ENCODE measurements at regions not wholly inside any gene's neighbourhood (a gene's known extent, or its start where the extent isn't known, plus 50 kb on each side); places are given as distances from the start of the nearest gene placed in this dataset.

GRCh38 chr9:3696368-3696767 is 170.6 kb upstream of the RFX3 start:
- 43% methylated on average over 2 of the region's 2 CpGs for WGBS
- DNase-seq (no peak), ATAC-seq (no peak)
- H3K4me1 ChIP-seq (ENCODE audit: control insufficient read depth, insufficient read depth, low read length), result no peaks in the 10 kb centered on the region
- H3K27me3 ChIP-seq (ENCODE audit: control insufficient read depth, insufficient read depth), result no peaks in the 10 kb centered on the region
- H3K9me3 ChIP-seq (ENCODE audit: control insufficient read depth, low read length), result no peaks in the 10 kb centered on the region
- no peak overlapping the region for H3K4me3 ChIP-seq (ENCODE audit: low read length)
- H3K27ac ChIP-seq (ENCODE audit: low read length), result no peak overlapping the region
- intact Hi-C loops (cut with DNase I), result no loop called here

GRCh38 chr9:3692606-3693005 is 166.8 kb upstream of the RFX3 start:
- WGBS, result 94% methylated on average over 1 of the region's 1 CpG
- H3K27ac ChIP-seq (ENCODE audit: low read length), result no peak overlapping the region
- intact Hi-C loops (cut with DNase I), result no loop called here

GRCh38 chr9:3689555-3689954 is 163.8 kb upstream of the RFX3 start:
- Histone ChIP-seq H3K27me3 (ENCODE audit: control insufficient read depth, insufficient read depth) (no peaks in the 10 kb centered on the region), H3K27ac (ENCODE audit: low read length) (no peak overlapping the region), H3K4me3 (ENCODE audit: low read length) (no peak overlapping the region), H3K9me3 (ENCODE audit: control insufficient read depth, low read length) (no peaks in the 10 kb centered on the region), H3K4me1 (ENCODE audit: control insufficient read depth, insufficient read depth, low read length) (no peaks in the 10 kb centered on the region)
- intact Hi-C loops (cut with DNase I), result no loop called here
- ATAC-seq (no peak), DNase-seq (no peak)
- WGBS, result 93% methylated on average over 4 of the region's 4 CpGs

More at GRCh38 chr9:3692606-3693005, 166.8 kb upstream of the RFX3 start:
- H3K27me3 ChIP-seq (ENCODE audit: control insufficient read depth, insufficient read depth), result no peaks in the 10 kb centered on the region
- ATAC-seq (no peak), DNase-seq (no peak)
- H3K4me1 ChIP-seq (ENCODE audit: control insufficient read depth, insufficient read depth, low read length), result no peaks in the 10 kb centered on the region
- no peaks in the 10 kb centered on the region for H3K9me3 ChIP-seq (ENCODE audit: control insufficient read depth, low read length)
- H3K4me3 ChIP-seq (ENCODE audit: low read length), result no peak overlapping the region

- intact Hi-C loops (cut with DNase I), result no loop called here
- Histone ChIP-seq H3K4me3 (ENCODE audit: low read length) (no peak overlapping the region), H3K27me3 (ENCODE audit: control insufficient read depth, insufficient read depth) (no peaks in the 10 kb centered on the region), H3K27ac (ENCODE audit: low read length) (no peak overlapping the region), H3K9me3 (ENCODE audit: control insufficient read depth, low read length) (no peaks in the 10 kb centered on the region), H3K4me1 (ENCODE audit: control insufficient read depth, insufficient read depth, low read length) (no peaks in the 10 kb centered on the region)
- DNase-seq (no peak), ATAC-seq (no peak)
Observed at GRCh38 chr9:3687145-3687544, 161.3 kb upstream of the RFX3 start.

- H3K9me3 ChIP-seq (ENCODE audit: control insufficient read depth, low read length), result no peaks in the 10 kb centered on the region
- intact Hi-C loops (cut with DNase I), result no loop called here
- H3K27me3 ChIP-seq (ENCODE audit: control insufficient read depth, insufficient read depth), result no peaks in the 10 kb centered on the region
- no peaks in the 10 kb centered on the region for H3K4me1 ChIP-seq (ENCODE audit: control insufficient read depth, insufficient read depth, low read length)
- DNase-seq, result no peak
- H3K4me3 ChIP-seq (ENCODE audit: low read length), result no peak overlapping the region
- no peak overlapping the region for H3K27ac ChIP-seq (ENCODE audit: low read length)
- 83% methylated on average over 3 of the region's 3 CpGs for WGBS
- ATAC-seq, result no peak
Observed at GRCh38 chr9:3682186-3682585, 156.4 kb upstream of the RFX3 start.

- ATAC-seq (no peak), DNase-seq (no peak)
- Histone ChIP-seq H3K27me3 (ENCODE audit: control insufficient read depth, insufficient read depth) (no peaks in the 10 kb centered on the region), H3K4me1 (ENCODE audit: control insufficient read depth, insufficient read depth, low read length) (no peaks in the 10 kb centered on the region), H3K9me3 (ENCODE audit: control insufficient read depth, low read length) (no peaks in the 10 kb centered on the region), H3K27ac (ENCODE audit: low read length) (no peak overlapping the region), H3K4me3 (ENCODE audit: low read length) (no peak overlapping the region)
- intact Hi-C loops (cut with DNase I), result no loop called here
- 94% methylated on average over 4 of the region's 4 CpGs for WGBS
Observed at GRCh38 chr9:3677541-3677940, 151.7 kb upstream of the RFX3 start.

- Histone ChIP-seq H3K27ac (ENCODE audit: low read length) (no peak overlapping the region), H3K27me3 (ENCODE audit: control insufficient read depth, insufficient read depth) (no peaks in the 10 kb centered on the region), H3K9me3 (ENCODE audit: control insufficient read depth, low read length) (no peaks in the 10 kb centered on the region), H3K4me1 (ENCODE audit: control insufficient read depth, insufficient read depth, low read length) (no peaks in the 10 kb centered on the region), H3K4me3 (ENCODE audit: low read length) (no peak overlapping the region)
- DNase-seq (no peak), ATAC-seq (no peak)
- intact Hi-C loops (cut with DNase I), result no loop called here
- 78% methylated on average over 3 of the region's 3 CpGs for WGBS
Observed at GRCh38 chr9:3676766-3677165, 151.0 kb upstream of the RFX3 start.

GRCh38 chr9:3675946-3676345 is 150.1 kb upstream of the RFX3 start:
- WGBS, result 88% methylated on average over 2 of the region's 2 CpGs
- intact Hi-C loops (cut with DNase I), result no loop called here
- no peaks in the 10 kb centered on the region for H3K27me3 ChIP-seq (ENCODE audit: control insufficient read depth, insufficient read depth)
- ATAC-seq, result no peak
- H3K9me3 ChIP-seq (ENCODE audit: control insufficient read depth, low read length), result no peaks in the 10 kb centered on the region
- DNase-seq, result no peak
- H3K4me3 ChIP-seq (ENCODE audit: low read length), result no peak overlapping the region
- H3K27ac ChIP-seq (ENCODE audit: low read length), result no peak overlapping the region
- H3K4me1 ChIP-seq (ENCODE audit: control insufficient read depth, insufficient read depth, low read length), result no peaks in the 10 kb centered on the region

GRCh38 chr9:3674561-3674960 is 148.8 kb upstream of the RFX3 start:
- Histone ChIP-seq H3K4me1 (ENCODE audit: control insufficient read depth, insufficient read depth, low read length) (no peaks in the 10 kb centered on the region), H3K9me3 (ENCODE audit: control insufficient read depth, low read length) (no peaks in the 10 kb centered on the region), H3K4me3 (ENCODE audit: low read length) (no peak overlapping the region), H3K27ac (ENCODE audit: low read length) (no peak overlapping the region), H3K27me3 (ENCODE audit: control insufficient read depth, insufficient read depth) (no peaks in the 10 kb centered on the region)
- 90% methylated on average over 5 of the region's 5 CpGs for WGBS
- DNase-seq (no peak), ATAC-seq (no peak)
- intact Hi-C loops (cut with DNase I), result no loop called here

- H3K27me3 ChIP-seq (ENCODE audit: control insufficient read depth, insufficient read depth), result no peaks in the 10 kb centered on the region
- intact Hi-C loops (cut with DNase I), result no loop called here
- WGBS, result 86% methylated on average over 5 of the region's 5 CpGs
- no peak overlapping the region for H3K27ac ChIP-seq (ENCODE audit: low read length)
- H3K4me3 ChIP-seq (ENCODE audit: low read length), result no peak overlapping the region
- H3K4me1 ChIP-seq (ENCODE audit: control insufficient read depth, insufficient read depth, low read length), result no peaks in the 10 kb centered on the region
- H3K9me3 ChIP-seq (ENCODE audit: control insufficient read depth, low read length), result no peaks in the 10 kb centered on the region
- ATAC-seq (no peak), DNase-seq (no peak)
Observed at GRCh38 chr9:3672399-3672798, 146.6 kb upstream of the RFX3 start.

GRCh38 chr9:3664044-3664443 is 138.2 kb upstream of the RFX3 start:
- WGBS, result 59% methylated on average over 1 of the region's 1 CpG
- Histone ChIP-seq H3K4me1 (ENCODE audit: control insufficient read depth, insufficient read depth, low read length) (no peaks in the 10 kb centered on the region), H3K4me3 (ENCODE audit: low read length) (no peak overlapping the region), H3K27ac (ENCODE audit: low read length) (no peak overlapping the region), H3K9me3 (ENCODE audit: control insufficient read depth, low read length) (no peaks in the 10 kb centered on the region), H3K27me3 (ENCODE audit: control insufficient read depth, insufficient read depth) (no peaks in the 10 kb centered on the region)
- ATAC-seq, result no peak
- intact Hi-C loops (cut with DNase I), result no loop called here
- no peak for DNase-seq

- H3K4me3 ChIP-seq (ENCODE audit: low read length), result no peak overlapping the region
- H3K9me3 ChIP-seq (ENCODE audit: control insufficient read depth, low read length), result no peaks in the 10 kb centered on the region
- 65% methylated on average over 4 of the region's 4 CpGs for WGBS
- ATAC-seq (no peak), DNase-seq (no peak)
- no peaks in the 10 kb centered on the region for H3K27me3 ChIP-seq (ENCODE audit: control insufficient read depth, insufficient read depth)
- intact Hi-C loops (cut with DNase I), result no loop called here
- H3K4me1 ChIP-seq (ENCODE audit: control insufficient read depth, insufficient read depth, low read length), result no peaks in the 10 kb centered on the region
- H3K27ac ChIP-seq (ENCODE audit: low read length), result no peak overlapping the region
Observed at GRCh38 chr9:3662671-3663070, 136.9 kb upstream of the RFX3 start.
